ENCODE measurements at regions not wholly inside any gene's neighbourhood (a gene's known extent, or its start where the extent isn't known, plus 50 kb on each side); places are given as distances from the start of the nearest gene placed in this dataset.

DNA sequence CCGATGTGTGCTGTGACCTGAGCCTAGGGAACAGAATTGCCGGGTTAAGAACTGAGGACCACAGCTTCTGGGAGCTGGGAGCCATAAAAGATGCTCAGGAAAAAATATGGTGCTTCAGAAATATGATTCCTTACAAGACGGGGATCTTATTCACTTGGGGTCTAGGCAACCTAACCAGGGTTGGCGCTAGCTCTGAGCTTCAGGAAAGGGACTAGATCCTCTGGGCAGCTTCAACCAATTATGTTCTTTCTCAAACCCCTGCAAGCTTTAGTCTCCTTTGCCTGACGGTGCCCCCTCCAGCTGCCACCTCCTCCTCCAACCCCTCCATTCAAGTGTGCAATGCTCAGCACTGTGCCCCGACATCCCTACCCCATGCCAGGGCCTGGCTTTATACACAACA is 634.1 kb upstream of the CADM1 start:
- TF ChIP-seq POLR2A (IDR thresholded peaks at IDR 0.05) (no peak), CTCF (IDR thresholded peaks at IDR 0.05 in 4 of 5, conservative IDR thresholded peaks at IDR 0.05 in 1 of 5) (no peak)
- Histone ChIP-seq H3K36me3 (no peaks in the 10 kb centered on the region), H3K4me1 (no peaks in the 10 kb centered on the region), H3K27me3 (peaks cover 0 to 6% (median 0%) of the 10 kb centered on the region in 3 donors), H3K9me3 (no peaks in the 10 kb centered on the region), H3K27ac (no peak overlapping the region), H3K4me3 (no peak overlapping the region)
- ATAC-seq (no peak), DNase-seq (no peak)
- intact Hi-C loops (cut with DNase I; ENCODE audit: low total_unique reads), result no loop called here
- in situ Hi-C loops (cut with MboI; ENCODE audit: low sequenced_read_pairs in 4 of 4), result no loop called here

DNA sequence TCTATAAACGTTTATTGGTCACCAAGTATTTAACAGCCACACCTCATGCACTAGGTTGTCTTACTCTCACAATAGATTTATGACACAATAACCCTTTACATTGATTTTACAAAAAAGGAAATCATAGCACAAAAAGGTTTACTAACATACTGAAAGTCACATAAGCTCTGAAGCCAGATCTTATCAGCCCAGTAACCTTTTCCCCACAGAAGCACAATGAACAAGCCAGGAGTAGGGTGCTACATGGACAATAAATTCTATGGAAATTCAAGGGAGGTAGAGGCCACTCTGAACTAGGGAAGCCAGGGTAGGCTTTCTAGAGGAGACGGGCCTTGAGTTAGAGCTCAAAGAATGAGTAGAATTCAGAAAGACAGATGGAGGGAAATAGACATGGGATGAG is 633.5 kb upstream of the CADM1 start:
- H3K36me3 ChIP-seq, result no peaks in the 10 kb centered on the region
- intact Hi-C loops (cut with DNase I; ENCODE audit: low total_unique reads) (no loop called here), in situ Hi-C loops (cut with MboI; ENCODE audit: low sequenced_read_pairs in 4 of 4) (no loop called here)
- no peak overlapping the region for H3K4me3 ChIP-seq
- H3K27ac ChIP-seq, result no peak overlapping the region
- no peaks in the 10 kb centered on the region for H3K4me1 ChIP-seq
- DNase-seq (no peak), ATAC-seq (no peak)
- no peak for TF ChIP-seq CTCF (IDR thresholded peaks at IDR 0.05 in 4 of 5, conservative IDR thresholded peaks at IDR 0.05 in 1 of 5)
- no peak for TF ChIP-seq POLR2A (IDR thresholded peaks at IDR 0.05)
- H3K9me3 ChIP-seq, result no peaks in the 10 kb centered on the region
- H3K27me3 ChIP-seq, result peaks cover 0 to 6% (median 0%) of the 10 kb centered on the region in 3 donors

GRCh38 chr11:116136987-116137674 is 632.9 kb upstream of the CADM1 start:
- Histone ChIP-seq H3K27ac (no peak overlapping the region), H3K4me3 (no peak overlapping the region), H3K4me1 (no peaks in the 10 kb centered on the region), H3K9me3 (no peaks in the 10 kb centered on the region), H3K36me3 (no peaks in the 10 kb centered on the region), H3K27me3 (peaks cover 0 to 6% (median 0%) of the 10 kb centered on the region in 3 donors)
- intact Hi-C loops (cut with DNase I; ENCODE audit: low total_unique reads) (no loop called here), in situ Hi-C loops (cut with MboI; ENCODE audit: low sequenced_read_pairs in 4 of 4) (no loop called here)
- DNase-seq (no peak), ATAC-seq (no peak)
- TF ChIP-seq POLR2A (IDR thresholded peaks at IDR 0.05), result no peak
- TF ChIP-seq CTCF (IDR thresholded peaks at IDR 0.05 in 4 of 5, conservative IDR thresholded peaks at IDR 0.05 in 1 of 5), result no peak

DNA sequence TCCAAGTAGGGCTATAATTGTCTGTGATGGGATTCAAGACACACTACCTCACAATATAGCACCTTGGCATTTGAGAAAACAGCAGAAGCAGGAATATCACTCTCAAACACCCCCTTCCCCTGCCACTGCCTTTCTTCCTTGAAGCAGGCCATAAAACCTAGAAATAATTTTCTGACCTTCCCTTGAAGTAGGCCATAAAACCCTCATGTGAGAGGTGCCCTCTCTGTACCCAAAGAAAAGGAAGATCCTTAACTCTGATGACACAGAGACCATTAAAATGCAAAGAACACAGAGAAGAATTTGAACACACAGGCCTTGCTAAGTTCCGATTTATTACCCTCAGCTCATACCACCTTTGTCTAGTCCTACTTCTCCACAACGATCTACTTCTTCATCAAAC is 631.7 kb upstream of the CADM1 start:
- intact Hi-C loops (cut with DNase I; ENCODE audit: low total_unique reads), result no loop called here
- Histone ChIP-seq H3K27me3 (peaks cover 0 to 2% (median 0%) of the 10 kb centered on the region in 3 donors), H3K9me3 (no peaks in the 10 kb centered on the region), H3K36me3 (no peaks in the 10 kb centered on the region), H3K27ac (no peak overlapping the region), H3K4me1 (no peaks in the 10 kb centered on the region), H3K4me3 (no peak overlapping the region)
- TF ChIP-seq POLR2A (IDR thresholded peaks at IDR 0.05) (no peak), CTCF (IDR thresholded peaks at IDR 0.05 in 4 of 5, conservative IDR thresholded peaks at IDR 0.05 in 1 of 5) (no peak)
- ATAC-seq (no peak), DNase-seq (no peak)
- in situ Hi-C loops (cut with MboI; ENCODE audit: low sequenced_read_pairs in 4 of 4), result no loop called here

GRCh38 chr11:116134450-116134849 is 630.2 kb upstream of the CADM1 start:
- TF ChIP-seq POLR2A (IDR thresholded peaks at IDR 0.05) (no peak), CTCF (IDR thresholded peaks at IDR 0.05 in 4 of 5, conservative IDR thresholded peaks at IDR 0.05 in 1 of 5) (no peak)
- intact Hi-C loops (cut with DNase I; ENCODE audit: low total_unique reads), result no loop called here
- no peaks in the 10 kb centered on the region for H3K9me3 ChIP-seq
- in situ Hi-C loops (cut with MboI; ENCODE audit: low sequenced_read_pairs in 4 of 4), result no loop called here
- H3K4me3 ChIP-seq, result no peak overlapping the region
- ATAC-seq (no peak), DNase-seq (no peak)
- H3K4me1 ChIP-seq, result no peaks in the 10 kb centered on the region
- no peaks in the 10 kb centered on the region for H3K36me3 ChIP-seq
- H3K27ac ChIP-seq, result no peak overlapping the region
- no peaks in the 10 kb centered on the region for H3K27me3 ChIP-seq

All from gastrocnemius medialis (tissue), 4 donors.